ENCODE measurements at regions not wholly inside any gene's neighbourhood (a gene's known extent, or its start where the extent isn't known, plus 50 kb on each side); places are given as distances from the start of the nearest gene placed in this dataset.
"Not testable (repeated sequence)": the region's sequence is repeated elsewhere in the genome, so short reads cannot be mapped to it uniquely, and the experiment has no call there.

DNA sequence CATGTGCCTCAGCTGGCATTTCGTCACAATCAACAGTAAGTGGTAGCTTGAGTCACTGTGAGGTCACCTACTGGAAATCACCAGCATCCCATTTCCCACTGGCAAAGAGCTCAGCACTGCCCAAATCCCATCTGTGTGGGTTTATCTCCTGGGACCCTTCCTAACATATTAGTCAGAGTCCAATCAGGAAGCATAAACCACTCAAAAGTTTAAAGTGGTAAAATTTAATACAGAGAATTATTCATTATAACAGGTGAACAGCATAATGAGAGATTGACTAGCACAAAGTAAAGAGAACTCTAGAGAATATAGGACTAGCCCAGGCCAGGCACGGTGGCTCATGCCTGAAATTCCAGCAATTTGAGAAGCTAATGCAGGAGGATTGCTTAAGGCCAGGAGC is 107.1 kb upstream of the TP53BP2 start:
- DNase-seq = not testable (repeated sequence)

DNA sequence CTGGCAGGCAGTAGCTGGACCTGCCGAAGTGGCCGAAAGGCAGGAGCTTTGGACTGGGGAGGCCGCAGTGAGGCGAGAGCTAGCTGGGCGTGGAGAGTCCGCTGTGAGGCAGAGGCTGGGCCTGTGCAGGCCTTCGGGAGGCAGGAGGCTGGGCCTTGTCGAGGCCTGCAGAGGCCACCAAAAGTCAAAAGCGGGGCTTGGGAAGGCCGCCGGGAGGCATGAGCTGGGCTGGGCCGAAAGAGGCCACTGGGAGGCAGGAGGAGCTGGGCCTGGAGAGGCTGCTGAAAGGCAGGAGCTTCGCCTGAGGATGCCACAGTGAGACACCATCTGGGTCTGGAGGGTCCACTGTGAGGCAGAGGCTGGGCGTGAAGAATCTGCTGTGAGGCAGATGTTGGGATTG is 105.8 kb upstream of the TP53BP2 start:
- DNase-seq = not testable (repeated sequence)

DNA sequence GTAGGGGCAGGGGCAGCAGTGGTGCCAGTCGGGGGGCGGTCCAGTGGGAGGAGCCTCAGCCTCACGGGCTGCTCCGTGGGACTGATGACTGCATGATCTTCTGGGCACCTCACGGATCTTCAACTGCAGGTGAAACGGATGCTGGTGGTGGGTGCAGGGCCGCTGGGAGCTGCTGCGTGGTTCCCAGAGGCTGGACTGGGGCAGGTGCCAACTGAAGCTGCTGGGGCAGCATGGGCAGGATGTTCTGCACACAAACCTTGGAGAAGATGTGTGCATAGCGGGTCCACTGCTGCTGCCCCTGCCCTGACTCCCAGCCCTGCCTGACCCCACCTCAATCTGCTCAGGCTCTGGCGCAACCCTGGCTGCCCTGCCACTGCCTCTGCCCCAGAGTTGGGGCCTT is 104.2 kb upstream of the TP53BP2 start:
- not testable (repeated sequence) for DNase-seq

DNA sequence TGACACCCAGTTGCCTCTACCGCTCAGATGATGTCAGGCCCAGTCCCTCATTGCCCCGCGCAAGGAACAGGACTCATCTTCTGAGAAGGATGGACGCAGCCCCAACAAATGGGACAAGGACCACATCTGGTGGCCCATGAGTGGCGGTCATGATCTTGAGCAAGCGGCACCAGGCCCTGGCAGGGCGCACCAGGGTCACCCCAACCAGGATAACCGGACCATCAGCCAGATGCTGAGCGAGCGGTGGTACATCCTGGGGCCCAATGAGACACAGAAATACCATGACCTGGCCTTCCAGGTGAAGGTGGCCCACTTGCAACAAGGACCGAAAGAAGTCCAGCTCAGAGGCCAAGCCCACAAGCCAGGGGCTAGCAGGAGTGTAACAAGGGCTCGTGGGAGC is 102.3 kb upstream of the TP53BP2 start:
- not testable (repeated sequence) for DNase-seq

DNA sequence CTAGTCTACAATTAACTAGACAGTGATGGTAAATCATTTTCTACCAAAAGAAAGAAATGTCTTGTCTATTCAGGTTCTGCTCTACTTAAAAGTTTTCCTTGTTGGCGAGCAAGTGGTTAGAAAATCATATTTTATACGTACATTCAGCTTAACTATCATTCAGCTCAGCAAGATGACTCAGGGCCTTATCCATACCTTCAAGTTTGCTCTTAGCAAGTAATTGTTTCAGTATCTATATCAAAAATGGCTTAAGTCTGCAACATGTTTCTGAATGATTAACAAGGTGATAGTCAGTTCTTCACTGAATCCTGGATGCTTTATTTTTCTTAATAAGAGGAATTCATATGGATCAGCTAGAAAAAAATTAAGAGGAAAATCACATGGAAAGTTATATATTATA is 90.8 kb upstream of the TP53BP2 start:
- not testable (repeated sequence) for DNase-seq

DNA sequence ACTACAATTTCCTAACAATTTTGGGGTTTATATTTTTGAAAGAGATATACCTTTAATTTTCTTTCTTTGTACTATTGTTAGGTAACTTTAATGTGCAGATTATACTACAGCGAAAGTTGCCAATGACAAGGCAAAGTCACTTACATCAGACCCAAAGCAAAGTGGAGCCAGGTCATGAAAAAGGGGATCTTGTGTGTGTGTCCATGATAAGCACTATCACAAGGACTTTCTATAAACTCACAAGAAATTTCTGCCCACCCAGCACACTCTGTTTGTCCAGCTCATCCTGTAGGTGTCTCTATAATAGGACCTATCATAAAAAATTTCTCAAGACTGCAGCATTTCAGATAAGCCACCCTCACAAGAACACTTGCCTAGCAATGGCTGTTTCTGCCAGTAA is 85.7 kb upstream of the TP53BP2 start:
- DNase-seq = not testable (repeated sequence)

DNA sequence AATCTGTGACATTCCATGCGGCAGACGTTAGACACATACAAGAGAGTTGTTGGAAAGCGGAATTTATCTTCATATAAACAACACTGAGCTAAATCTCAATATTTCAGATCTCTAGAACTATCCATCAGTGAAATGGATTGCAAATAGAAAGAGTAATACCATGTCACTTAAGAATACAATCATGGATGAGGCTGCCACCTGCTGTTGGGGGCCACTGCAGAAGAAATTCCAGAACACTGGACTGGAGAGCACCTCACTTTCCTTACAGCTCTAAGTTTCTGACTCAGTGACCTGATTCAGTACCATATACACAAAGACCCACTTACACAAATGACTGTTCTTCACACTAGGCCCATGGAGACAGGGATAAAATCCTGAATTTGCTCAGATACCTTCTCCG is 75.1 kb upstream of the TP53BP2 start:
- DNase-seq = not testable (repeated sequence)

DNA sequence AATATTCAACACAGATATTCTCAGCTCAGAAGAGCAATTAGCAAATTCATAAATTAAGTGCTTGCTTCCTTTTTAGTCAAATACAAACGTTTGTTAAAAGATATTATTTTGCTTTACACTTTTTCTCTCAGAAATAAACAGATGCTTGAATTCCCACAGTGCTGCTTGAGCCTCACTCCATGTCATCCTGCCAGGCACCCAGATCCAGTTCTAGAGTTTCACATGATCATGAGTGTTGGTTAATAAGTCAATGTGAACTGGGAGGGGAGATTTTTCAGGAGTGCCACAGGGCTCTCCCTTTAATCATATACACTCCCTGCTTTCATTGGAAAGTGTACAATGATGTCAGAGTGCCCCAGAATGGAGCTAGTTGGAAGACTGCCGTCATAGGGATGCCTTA is 69.7 kb upstream of the TP53BP2 start:
- not testable (repeated sequence) for DNase-seq

DNA sequence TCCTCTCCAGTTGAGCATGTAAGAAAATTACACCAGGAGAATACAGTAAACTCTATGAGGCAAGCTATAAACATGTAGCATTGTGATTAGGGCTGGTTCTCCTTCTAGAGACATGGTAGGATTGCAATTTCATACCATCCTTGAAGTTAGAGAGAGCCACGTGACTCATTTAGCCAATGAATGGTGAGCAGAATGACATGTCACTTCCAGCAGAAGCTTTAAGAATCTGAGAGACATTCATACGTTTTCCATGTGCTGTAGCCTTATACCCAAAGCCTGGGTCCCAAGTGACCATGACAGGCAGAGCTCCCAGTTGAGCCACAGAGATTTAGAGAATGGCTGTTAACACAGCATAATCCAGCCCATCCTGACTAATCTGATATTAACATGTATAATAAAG is 68.0 kb upstream of the TP53BP2 start:
- DNase-seq = not testable (repeated sequence)

DNA sequence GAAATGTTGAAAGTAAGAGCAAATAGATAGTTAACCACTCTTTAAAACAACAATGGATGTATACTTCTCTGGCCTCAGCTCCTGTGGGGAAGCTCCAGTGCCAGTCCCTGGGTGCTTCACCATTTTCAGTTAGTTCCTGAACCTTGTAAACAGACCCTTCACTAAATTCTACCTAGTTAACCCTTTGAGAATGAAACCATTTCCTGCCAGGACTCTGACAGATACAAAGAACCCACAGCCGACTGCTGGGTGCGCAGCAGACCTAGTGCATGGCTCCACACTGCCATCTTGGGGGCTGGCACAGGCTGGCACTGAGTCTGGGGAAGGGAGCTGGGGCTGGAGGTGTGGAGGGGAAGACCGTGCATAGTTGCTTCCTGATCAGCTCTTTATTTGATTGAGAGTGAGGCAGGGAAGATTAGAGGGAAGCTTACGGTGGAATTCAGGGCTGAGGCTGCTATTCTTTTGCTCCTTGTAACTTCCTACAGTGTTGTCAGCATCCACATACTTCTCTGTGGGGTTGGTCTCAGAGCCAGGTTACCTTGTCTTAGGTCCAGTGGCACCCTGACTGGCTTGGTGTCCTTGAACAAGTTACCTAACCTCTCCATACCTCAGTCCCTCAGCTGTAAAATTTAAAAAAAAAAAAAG is 62.3 kb upstream of the TP53BP2 start:
- DNase-seq = not testable (repeated sequence)

DNA sequence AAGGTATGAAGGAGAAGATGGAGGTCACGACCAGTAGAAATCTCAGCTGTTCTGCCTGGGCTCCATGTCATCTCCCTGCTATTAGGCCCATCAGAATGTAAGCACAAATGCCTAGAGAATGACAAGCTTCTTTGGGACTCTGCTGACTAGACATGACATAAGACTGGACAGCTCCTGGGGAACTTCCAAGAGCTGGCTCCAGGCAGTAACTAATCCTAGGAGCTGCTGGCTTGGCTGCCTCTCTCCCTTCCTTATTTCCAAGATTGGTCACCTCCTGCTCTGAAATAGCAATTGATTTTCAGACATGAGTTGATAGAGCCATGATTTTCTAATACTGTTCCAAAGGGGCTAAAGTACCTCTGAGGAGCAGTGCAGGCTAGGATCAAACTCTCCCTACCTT is 57.5 kb upstream of the TP53BP2 start:
- DNase-seq = not testable (repeated sequence)

DNA sequence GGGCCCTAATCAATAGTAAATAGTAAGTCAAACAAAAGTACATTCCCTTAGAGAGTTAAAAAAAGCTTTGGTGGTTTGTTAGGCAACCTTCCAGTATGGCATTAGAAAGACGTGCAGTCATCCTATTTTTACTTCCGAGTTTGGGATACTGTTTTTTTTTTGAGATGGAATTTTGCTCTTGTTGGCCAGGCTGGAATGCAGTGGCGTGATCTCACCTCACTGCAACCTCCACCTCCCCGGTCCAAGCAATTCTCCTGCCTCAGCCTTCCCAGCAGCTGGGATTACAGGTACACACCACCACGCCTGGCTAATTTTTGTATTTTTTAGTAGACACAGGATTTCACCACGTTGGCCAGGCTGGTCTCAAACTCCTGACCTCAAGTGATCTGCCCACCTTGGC is 54.0 kb upstream of the TP53BP2 start:
- DNase-seq = not testable (repeated sequence)

DNA sequence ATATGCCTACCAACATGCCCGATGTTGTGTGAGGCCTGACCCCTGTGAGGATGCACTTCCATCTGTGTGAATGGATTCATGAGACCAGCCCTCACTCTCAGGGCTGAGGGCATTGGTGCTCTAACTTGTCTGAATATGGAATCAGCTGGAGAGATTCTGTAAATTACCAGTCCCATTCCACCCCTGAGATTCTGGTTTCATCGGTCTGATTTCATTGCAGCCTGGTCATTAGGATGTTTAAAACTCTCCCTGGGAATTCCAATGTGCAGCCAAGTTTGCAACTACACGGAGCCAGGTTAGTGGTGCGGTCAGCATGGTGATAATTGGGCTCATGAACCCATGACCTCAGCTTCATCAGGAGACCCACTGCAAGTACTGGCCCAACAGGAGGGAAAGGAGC is 51.4 kb upstream of the TP53BP2 start:
- DNase-seq = not testable (repeated sequence)

DNA sequence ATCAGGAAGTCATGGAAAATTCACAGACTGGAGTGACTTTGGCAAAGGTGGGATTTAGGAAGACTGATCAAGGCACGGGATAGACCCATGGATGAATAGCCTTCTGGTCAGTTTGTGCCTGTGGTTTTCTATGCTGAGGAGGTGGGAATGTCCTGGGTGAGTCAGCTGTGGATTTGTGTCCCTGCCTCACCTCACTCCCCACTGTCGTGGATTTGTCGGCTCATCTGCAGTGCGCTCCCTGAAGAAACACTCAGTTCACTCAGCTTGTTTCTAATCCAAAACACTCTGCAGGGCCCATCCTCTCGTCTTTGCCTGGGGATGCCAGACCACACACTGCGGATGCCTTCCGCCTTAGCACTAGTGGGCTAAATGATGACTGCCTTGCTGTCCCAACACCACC is 50.2 kb upstream of the TP53BP2 start:
- not testable (repeated sequence) for DNase-seq

Measured in activated effector memory CD4-positive, alpha-beta T cell treated with Interleukin-2 at 50 U/mL for 16 hours (primary cell).